Fibroblast of lung (primary cell): ENCODE measurements at regions not wholly inside any gene's neighbourhood (a gene's known extent, or its start where the extent isn't known, plus 50 kb on each side); places are given as distances from the start of the nearest gene placed in this dataset.
A peak's percentile ranks its signal among the peaks of the same experiment; 100 is the strongest.

ENCODE experiments used
- DNase-seq, 2 donors: peaks; one replicate each; pipeline versions ENCODE4 v3.0.0 to v3.0.0-alpha.2; 2010; ENCODE audit warnings: low read depth in 2 of 2
- H2AFZ ChIP-seq: 2 replicates; pipeline ENCODE4 v1.5.1; 2012; ENCODE audit warnings: low read length, control low read depth, inconsistent platforms
- H3K27ac ChIP-seq: 2 replicates; pipeline ENCODE4 v1.5.1; 2011; ENCODE audit warnings: low read length, control low read depth; ENCODE audit not compliant: insufficient read depth
- H3K27me3 ChIP-seq: 2 replicates; pipeline ENCODE4 v1.5.1; 2011; ENCODE audit warnings: mild to moderate bottlenecking, low read length; ENCODE audit not compliant: control insufficient read depth, insufficient read depth
- H3K36me3 ChIP-seq: 2 replicates; pipeline ENCODE4 v1.5.1; 2011; ENCODE audit warnings: low read length; ENCODE audit not compliant: control insufficient read depth, insufficient read depth
- H3K4me1 ChIP-seq: 2 replicates; pipeline ENCODE4 v1.5.1; 2011; ENCODE audit warnings: low read length; ENCODE audit not compliant: control insufficient read depth, insufficient read depth; ENCODE audit errors: extremely low read depth
- H3K4me2 ChIP-seq: 2 replicates; pipeline ENCODE4 v1.5.1; 2011; ENCODE audit warnings: low read length, control low read depth; ENCODE audit not compliant: insufficient read depth; ENCODE audit errors: extremely low read depth
- H3K4me3 ChIP-seq, 4 experiments: fragments of 200-600 bp in 1 of 4; sonication (generic) in 1 of 4; replicated peaks in 1 of 4; 2 replicates each; pipeline ENCODE4 v1.5.1; 2011 to 2016; ENCODE audit warnings: low read length in 4 of 4, low read depth in 3 of 4, mild to moderate bottlenecking in 3 of 4, control low read depth in 2 of 4, inconsistent platforms in 1 of 4, mixed read lengths in 1 of 4; ENCODE audit not compliant: insufficient read depth in 1 of 4; ENCODE audit errors: control extremely low read depth in 1 of 4
- H3K79me2 ChIP-seq: 2 replicates; pipeline ENCODE4 v1.5.1; 2012; ENCODE audit warnings: mild to moderate bottlenecking, low read length, inconsistent platforms; ENCODE audit not compliant: control insufficient read depth, insufficient read depth
- H3K9ac ChIP-seq: 2 replicates; pipeline ENCODE4 v1.5.1; 2011; ENCODE audit warnings: mild to moderate bottlenecking, low read length, control low read depth; ENCODE audit not compliant: insufficient read depth
- H3K9me3 ChIP-seq: 2 replicates; pipeline ENCODE4 v1.5.1; 2012; ENCODE audit warnings: low read depth, low read length; ENCODE audit not compliant: control insufficient read depth, insufficient read depth
- H4K20me1 ChIP-seq: 2 replicates; pipeline ENCODE4 v1.5.1; 2011; ENCODE audit warnings: low read length; ENCODE audit not compliant: control insufficient read depth, insufficient read depth; ENCODE audit errors: extremely low read depth
- CTCF ChIP-seq, 2 donors: IDR thresholded peaks in 1 of 2; conservative IDR thresholded peaks in 1 of 2; 1 replicate in 1 of 2; 2 replicates in 1 of 2; pipeline ENCODE4 v1.5.1; 2011 to 2012; ENCODE audit warnings: low read length in 2 of 2, control low read depth in 1 of 2, inconsistent platforms in 1 of 2, low read depth in 1 of 2, mild to moderate bottlenecking in 1 of 2
- EZH2 ChIP-seq: IDR thresholded peaks from 2 replicates; pipeline ENCODE4 v1.5.1; 2012; ENCODE audit warnings: low read length, control low read depth, mild to moderate bottlenecking; ENCODE audit errors: missing control alignments

- H3K4me2 ChIP-seq, result no peak overlapping the region
- H3K36me3 ChIP-seq, result no peaks in the 10 kb centered on the region
- H2AFZ ChIP-seq, result no peak overlapping the region
- H3K27me3 ChIP-seq, result no peaks in the 10 kb centered on the region
- no peak overlapping the region for H3K9ac ChIP-seq
- no peak overlapping the region for H3K27ac ChIP-seq
- H4K20me1 ChIP-seq, result no peaks in the 10 kb centered on the region
- H3K4me3 ChIP-seq, result no peak overlapping the region
- peaks cover 13% of the 10 kb centered on the region for H3K4me1 ChIP-seq
- no peak for TF ChIP-seq CTCF (conservative IDR thresholded peaks at IDR 0.05 in 1 of 2, IDR thresholded peaks at IDR 0.05 in 1 of 2; ENCODE audit: low read depth in 1 of 2, low read length in 2 of 2)
- TF ChIP-seq EZH2, result no peak
- no peaks in the 10 kb centered on the region for H3K79me2 ChIP-seq
- H3K9me3 ChIP-seq, result no peaks in the 10 kb centered on the region
- peak; percentile 7 to 21 for DNase-seq
Observed at GRCh38 chr2:122031544-122032263, 276.3 kb downstream of the TSN start.

GRCh38 chr2:122032264-122032645 is 276.8 kb downstream of the TSN start:
- no peak overlapping the region for H3K4me3 ChIP-seq
- H3K4me1 ChIP-seq, result peaks cover 13% of the 10 kb centered on the region
- no peaks in the 10 kb centered on the region for H3K9me3 ChIP-seq
- H3K9ac ChIP-seq, result no peak overlapping the region
- no peak for TF ChIP-seq EZH2
- no peak for TF ChIP-seq CTCF (conservative IDR thresholded peaks at IDR 0.05 in 1 of 2, IDR thresholded peaks at IDR 0.05 in 1 of 2; ENCODE audit: low read depth in 1 of 2, low read length in 2 of 2)
- DNase-seq, result no peak
- H3K27ac ChIP-seq, result no peak overlapping the region
- no peaks in the 10 kb centered on the region for H3K27me3 ChIP-seq
- H4K20me1 ChIP-seq, result no peaks in the 10 kb centered on the region
- no peak overlapping the region for H2AFZ ChIP-seq
- H3K36me3 ChIP-seq, result no peaks in the 10 kb centered on the region
- no peaks in the 10 kb centered on the region for H3K79me2 ChIP-seq
- H3K4me2 ChIP-seq, result no peak overlapping the region

GRCh38 chr2:122033778-122034177 is 278.3 kb downstream of the TSN start:
- no peak for DNase-seq
- TF ChIP-seq EZH2, result no peak
- TF ChIP-seq CTCF (conservative IDR thresholded peaks at IDR 0.05 in 1 of 2, IDR thresholded peaks at IDR 0.05 in 1 of 2; ENCODE audit: low read depth in 1 of 2, low read length in 2 of 2), result no peak
- Histone ChIP-seq H3K4me1 (peaks cover 5% of the 10 kb centered on the region), H3K79me2 (no peaks in the 10 kb centered on the region), H3K9me3 (no peaks in the 10 kb centered on the region), H4K20me1 (no peaks in the 10 kb centered on the region), H2AFZ (no peak overlapping the region), H3K4me3 (no peak overlapping the region), H3K9ac (no peak overlapping the region), H3K27ac (no peak overlapping the region), H3K36me3 (no peaks in the 10 kb centered on the region), H3K4me2 (no peak overlapping the region), H3K27me3 (no peaks in the 10 kb centered on the region)
